ENCODE measurements at regions not wholly inside any gene's neighbourhood (a gene's known extent, or its start where the extent isn't known, plus 50 kb on each side); places are given as distances from the start of the nearest gene placed in this dataset.

GRCh38 chr1:3963554-3963953, 63.5 kb upstream of the C1orf174 start:
- Histone ChIP-seq H3K4me3 (replicated peaks in 1 of 3) (no peak overlapping the region), H3K9me3 (no peaks in the 10 kb centered on the region), H3K4me1 (no peaks in the 10 kb centered on the region), H3K27me3 (no peaks in the 10 kb centered on the region), H3K27ac (no peak overlapping the region), H3K36me3 (no peaks in the 10 kb centered on the region)
- intact Hi-C loops (cut with DNase I) = no loop called here
- no peak for DNase-seq
- no peak for TF ChIP-seq POLR2A (IDR thresholded peaks at IDR 0.05)
- TF ChIP-seq CTCF (IDR thresholded peaks at IDR 0.05) = no peak
- WGBS, 2 donors = 85 to 88% methylated on average over 6 to 9 of the region's 9 CpGs

GRCh38 chr1:3965693-3966092, 65.6 kb upstream of the C1orf174 start:
- WGBS, 2 donors = 89% methylated on average over 6 of the region's 6 CpGs
- H3K36me3 ChIP-seq = no peaks in the 10 kb centered on the region
- H3K27me3 ChIP-seq = no peaks in the 10 kb centered on the region
- H3K4me3 ChIP-seq (replicated peaks in 1 of 3) = no peak overlapping the region
- no peak overlapping the region for H3K27ac ChIP-seq
- no peaks in the 10 kb centered on the region for H3K9me3 ChIP-seq
- no peak for DNase-seq
- TF ChIP-seq POLR2A (IDR thresholded peaks at IDR 0.05) (no peak), CTCF (IDR thresholded peaks at IDR 0.05) (no peak)
- H3K4me1 ChIP-seq = no peaks in the 10 kb centered on the region
- intact Hi-C loops (cut with DNase I) = no loop called here

- Histone ChIP-seq H3K36me3 (no peaks in the 10 kb centered on the region), H3K9me3 (no peaks in the 10 kb centered on the region), H3K27me3 (no peaks in the 10 kb centered on the region), H3K27ac (no peak overlapping the region), H3K4me3 (replicated peaks in 1 of 3) (no peak overlapping the region), H3K4me1 (no peaks in the 10 kb centered on the region)
- intact Hi-C loops (cut with DNase I) = no loop called here
- TF ChIP-seq CTCF (IDR thresholded peaks at IDR 0.05) (no peak), POLR2A (IDR thresholded peaks at IDR 0.05) (no peak)
- 52 to 65% methylated on average over 10 of the region's 10 CpGs for WGBS, 2 donors
- DNase-seq = no peak
These were observed 68.8 kb upstream of the C1orf174 start for GRCh38 chr1:3968851-3969250.

GRCh38 chr1:3971981-3972380, 71.9 kb upstream of the C1orf174 start:
- Histone ChIP-seq H3K9me3 (no peaks in the 10 kb centered on the region), H3K36me3 (no peaks in the 10 kb centered on the region), H3K27ac (no peak overlapping the region), H3K27me3 (no peaks in the 10 kb centered on the region), H3K4me3 (replicated peaks in 1 of 3) (no peak overlapping the region), H3K4me1 (no peaks in the 10 kb centered on the region)
- intact Hi-C loops (cut with DNase I) = no loop called here
- 76 to 88% methylated on average over 5 of the region's 5 CpGs for WGBS, 2 donors
- no peak for DNase-seq
- TF ChIP-seq CTCF (IDR thresholded peaks at IDR 0.05) (no peak), POLR2A (IDR thresholded peaks at IDR 0.05) (no peak)

GRCh38 chr1:3975903-3976630, 76.0 kb upstream of the C1orf174 start:
- H3K27ac ChIP-seq = no peak overlapping the region
- TF ChIP-seq POLR2A (IDR thresholded peaks at IDR 0.05) = no peak
- no peak overlapping the region for H3K4me3 ChIP-seq (replicated peaks in 1 of 3)
- intact Hi-C loops (cut with DNase I) = no loop called here
- no peaks in the 10 kb centered on the region for H3K27me3 ChIP-seq
- H3K4me1 ChIP-seq = peaks cover 2 to 3% of the 10 kb centered on the region in 2 donors
- no peak for DNase-seq
- no peaks in the 10 kb centered on the region for H3K36me3 ChIP-seq
- H3K9me3 ChIP-seq = no peaks in the 10 kb centered on the region
- WGBS, 2 donors = 84% methylated on average over 25 of the region's 25 CpGs

All from thyroid gland (tissue), 4 donors.